ENCODE measurements at regions not wholly inside any gene's neighbourhood (a gene's known extent, or its start where the extent isn't known, plus 50 kb on each side); places are given as distances from the start of the nearest gene placed in this dataset.

- TF ChIP-seq, protein P1, sequence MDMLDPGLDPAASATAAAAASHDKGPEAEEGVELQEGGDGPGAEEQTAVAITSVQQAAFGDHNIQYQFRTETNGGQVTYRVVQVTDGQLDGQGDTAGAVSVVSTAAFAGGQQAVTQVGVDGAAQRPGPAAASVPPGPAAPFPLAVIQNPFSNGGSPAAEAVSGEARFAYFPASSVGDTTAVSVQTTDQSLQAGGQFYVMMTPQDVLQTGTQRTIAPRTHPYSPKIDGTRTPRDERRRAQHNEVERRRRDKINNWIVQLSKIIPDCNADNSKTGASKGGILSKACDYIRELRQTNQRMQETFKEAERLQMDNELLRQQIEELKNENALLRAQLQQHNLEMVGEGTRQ (IDR thresholded peaks at IDR 0.05; ENCODE audit: low read length): no peak
- TF ChIP-seq RBBP5 (IDR thresholded peaks at IDR 0.05; ENCODE audit: borderline replicate concordance, low read depth, low read length) (no peak), GTF2F1 (IDR thresholded peaks at IDR 0.05; ENCODE audit: borderline replicate concordance, low read depth, low read length) (no peak), BACH1 (IDR thresholded peaks at IDR 0.05; ENCODE audit: low read length) (no peak), RFX5 (IDR thresholded peaks at IDR 0.05; ENCODE audit: borderline replicate concordance, low read depth, low read length) (no peak), TEAD4 (IDR thresholded peaks at IDR 0.05; ENCODE audit: low read depth, low read length) (no peak), ASH2L (IDR thresholded peaks at IDR 0.05; ENCODE audit: low read length) (no peak)
These were observed 94.5 kb upstream of the FMN2 start (continued) for GRCh38 chr1:239997160-239997514.

Measured in H1 (cell line).